ENCODE measurements at regions not wholly inside any gene's neighbourhood (a gene's known extent, or its start where the extent isn't known, plus 50 kb on each side); places are given as distances from the start of the nearest gene placed in this dataset.

- H3K9me3 ChIP-seq (replicated peaks; ENCODE audit: insufficient read depth, low read length), result no peaks in the 10 kb centered on the region
- H3K9ac ChIP-seq (ENCODE audit: low read length), result no peak overlapping the region
- no peaks in the 10 kb centered on the region for H3K4me1 ChIP-seq (ENCODE audit: low read length)
- no peaks in the 10 kb centered on the region for H3K27me3 ChIP-seq (replicated peaks; ENCODE audit: insufficient read depth, low read length)
- no peaks in the 10 kb centered on the region for H3K9me2 ChIP-seq (replicated peaks; ENCODE audit: insufficient read depth, low read length)
- no peaks in the 10 kb centered on the region for H4K20me1 ChIP-seq (ENCODE audit: insufficient read depth, low read length)
- no peaks in the 10 kb centered on the region for H3F3A ChIP-seq (ENCODE audit: insufficient read depth, low read length)
- no peaks in the 10 kb centered on the region for H3K79me2 ChIP-seq (ENCODE audit: low read length)
- no peak for TF ChIP-seq CTCF (IDR thresholded peaks at IDR 0.05; ENCODE audit: low read length)
- TF ChIP-seq EZH2 (optimal IDR thresholded peaks at IDR 0.05; ENCODE audit: low read depth, low read length), result no peak
- TF ChIP-seq EZH2phosphoT487 (IDR thresholded peaks at IDR 0.05; ENCODE audit: low read length), result no peak
- no peak overlapping the region for H3K27ac ChIP-seq (ENCODE audit: low read length)
- DNase-seq, result no peak
- no peak overlapping the region for H3K4me3 ChIP-seq (ENCODE audit: low read length)
- no peak overlapping the region for H3K4me2 ChIP-seq (ENCODE audit: low read depth, low read length)
- no peaks in the 10 kb centered on the region for H3K36me3 ChIP-seq (replicated peaks; ENCODE audit: insufficient read depth, low read length)
- H2AFZ ChIP-seq (ENCODE audit: low read length), result no peak overlapping the region
These were observed 67.2 kb upstream of the ZNF527 start for GRCh38 chr19:37303591-37304171.

GRCh38 chr19:37304190-37304883, 66.6 kb upstream of the ZNF527 start:
- H3K79me2 ChIP-seq (ENCODE audit: low read length), result no peaks in the 10 kb centered on the region
- H4K20me1 ChIP-seq (ENCODE audit: insufficient read depth, low read length), result no peaks in the 10 kb centered on the region
- H3K9me2 ChIP-seq (replicated peaks; ENCODE audit: insufficient read depth, low read length), result no peaks in the 10 kb centered on the region
- H3F3A ChIP-seq (ENCODE audit: insufficient read depth, low read length), result no peaks in the 10 kb centered on the region
- H3K27me3 ChIP-seq (replicated peaks; ENCODE audit: insufficient read depth, low read length), result no peaks in the 10 kb centered on the region
- H3K27ac ChIP-seq (ENCODE audit: low read length), result no peak overlapping the region
- H3K9me3 ChIP-seq (replicated peaks; ENCODE audit: insufficient read depth, low read length), result no peaks in the 10 kb centered on the region
- no peak overlapping the region for H3K4me3 ChIP-seq (ENCODE audit: low read length)
- no peak overlapping the region for H2AFZ ChIP-seq (ENCODE audit: low read length)
- H3K9ac ChIP-seq (ENCODE audit: low read length), result no peak overlapping the region
- no peaks in the 10 kb centered on the region for H3K4me1 ChIP-seq (ENCODE audit: low read length)
- no peak for TF ChIP-seq CTCF (IDR thresholded peaks at IDR 0.05; ENCODE audit: low read length)
- no peak for TF ChIP-seq EZH2 (optimal IDR thresholded peaks at IDR 0.05; ENCODE audit: low read depth, low read length)
- TF ChIP-seq EZH2phosphoT487 (IDR thresholded peaks at IDR 0.05; ENCODE audit: low read length), result no peak
- no peak for DNase-seq
- H3K4me2 ChIP-seq (ENCODE audit: low read depth, low read length), result no peak overlapping the region
- H3K36me3 ChIP-seq (replicated peaks; ENCODE audit: insufficient read depth, low read length), result no peaks in the 10 kb centered on the region

GRCh38 chr19:37304884-37305255, 66.0 kb upstream of the ZNF527 start:
- H3K36me3 ChIP-seq (replicated peaks; ENCODE audit: insufficient read depth, low read length), result no peaks in the 10 kb centered on the region
- no peaks in the 10 kb centered on the region for H3K9me2 ChIP-seq (replicated peaks; ENCODE audit: insufficient read depth, low read length)
- H3K27ac ChIP-seq (ENCODE audit: low read length), result no peak overlapping the region
- H3K4me2 ChIP-seq (ENCODE audit: low read depth, low read length), result no peak overlapping the region
- no peaks in the 10 kb centered on the region for H3K79me2 ChIP-seq (ENCODE audit: low read length)
- no peak overlapping the region for H2AFZ ChIP-seq (ENCODE audit: low read length)
- H3K9me3 ChIP-seq (replicated peaks; ENCODE audit: insufficient read depth, low read length), result no peaks in the 10 kb centered on the region
- H3K27me3 ChIP-seq (replicated peaks; ENCODE audit: insufficient read depth, low read length), result no peaks in the 10 kb centered on the region
- no peaks in the 10 kb centered on the region for H3K4me1 ChIP-seq (ENCODE audit: low read length)
- TF ChIP-seq CTCF (IDR thresholded peaks at IDR 0.05; ENCODE audit: low read length) (no peak), EZH2 (optimal IDR thresholded peaks at IDR 0.05; ENCODE audit: low read depth, low read length) (no peak), EZH2phosphoT487 (IDR thresholded peaks at IDR 0.05; ENCODE audit: low read length) (no peak)
- H3F3A ChIP-seq (ENCODE audit: insufficient read depth, low read length), result no peaks in the 10 kb centered on the region
- no peaks in the 10 kb centered on the region for H4K20me1 ChIP-seq (ENCODE audit: insufficient read depth, low read length)
- H3K4me3 ChIP-seq (ENCODE audit: low read length), result no peak overlapping the region
- H3K9ac ChIP-seq (ENCODE audit: low read length), result no peak overlapping the region
- no peak for DNase-seq

Measured in MM.1S (cell line).